DOHH2 (cell line): ENCODE measurements at regions not wholly inside any gene's neighbourhood (a gene's known extent, or its start where the extent isn't known, plus 50 kb on each side); places are given as distances from the start of the nearest gene placed in this dataset.

Experiments used
- CTCF ChIP-seq: fragments of 200-600 bp; sonication (generic); IDR thresholded peaks from one replicate; pipeline ENCODE4 v1.5.1; 2014; ENCODE audit warnings: antibody characterized with exemption, mild to moderate bottlenecking, low read depth, low read length; ENCODE audit not compliant: poor library complexity, severe bottlenecking
- EZH2phosphoT487 ChIP-seq: fragments of 200-600 bp; sonication (generic); IDR thresholded peaks from 2 replicates; pipeline ENCODE4 v1.6.1; 2017; ENCODE audit warnings: borderline replicate concordance, mild to moderate bottlenecking, antibody characterized with exemption, low read length, moderate library complexity, mixed read lengths

GRCh38 chr5:93998951-93999455 is 257.6 kb upstream of the POU5F2 start:
- no peak for TF ChIP-seq CTCF
- no peak for TF ChIP-seq EZH2phosphoT487
